B cell (primary cell): ENCODE measurements at regions not wholly inside any gene's neighbourhood (a gene's known extent, or its start where the extent isn't known, plus 50 kb on each side); places are given as distances from the start of the nearest gene placed in this dataset.
"Not testable (repeated sequence)": the region's sequence is repeated elsewhere in the genome, so short reads cannot be mapped to it uniquely, and the experiment has no call there.

Source experiments
- CTCF ChIP-seq: fragments of 200-600 bp; IDR thresholded peaks from one replicate; pipeline ENCODE4 v1.8.0; 2022; ENCODE audit warnings: antibody characterized with exemption, mild to moderate bottlenecking
- EZH2 ChIP-seq: IDR thresholded peaks from 2 replicates; pipeline ENCODE4 v1.6.1; 2012; ENCODE audit warnings: borderline replicate concordance, low read depth, mild to moderate bottlenecking, moderate library complexity, low read length; ENCODE audit not compliant: insufficient read depth, poor library complexity, severe bottlenecking

- not testable (repeated sequence) for TF ChIP-seq CTCF, EZH2
These were observed 81.0 kb upstream of the RPRML start for GRCh38 chr17:47060005-47060404.
